ENCODE measurements at regions not wholly inside any gene's neighbourhood (a gene's known extent, or its start where the extent isn't known, plus 50 kb on each side); places are given as distances from the start of the nearest gene placed in this dataset.

DNA sequence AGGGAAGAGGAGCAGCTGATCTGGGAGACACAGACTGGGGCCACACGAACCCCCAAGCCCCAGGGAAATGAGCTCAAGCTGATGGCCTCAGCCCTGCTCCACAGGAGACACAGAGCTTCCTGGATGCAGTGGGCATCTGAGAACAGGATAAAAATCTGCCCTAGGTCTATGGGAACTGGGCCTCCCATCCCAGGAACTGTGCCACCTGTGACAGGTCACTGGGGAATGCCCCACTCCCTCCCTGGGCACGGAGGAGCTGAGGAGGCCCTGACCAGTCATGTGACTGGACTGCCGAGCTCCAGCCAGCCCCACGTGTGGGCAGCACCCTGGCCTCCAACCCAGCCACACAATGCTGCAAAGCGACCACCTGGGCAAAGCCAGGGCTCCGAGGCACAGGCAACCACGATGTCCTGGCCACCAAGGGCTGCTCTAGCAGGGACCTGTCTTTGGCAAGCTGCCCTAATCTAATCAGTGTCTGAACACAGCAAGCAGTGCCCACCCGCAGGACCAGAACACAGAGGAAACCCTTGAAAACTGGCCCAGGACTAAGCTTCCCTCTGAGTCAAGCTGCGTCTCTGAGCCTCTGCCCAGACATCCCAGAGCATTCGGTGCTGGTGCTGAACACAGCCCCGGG, 57.8 kb upstream of the ID2 start:
- Histone ChIP-seq H3K36me3 (replicated peaks in 1 of 2) (no peaks in the 10 kb centered on the region), H3K9me3 (replicated peaks in 1 of 3) (no peaks in the 10 kb centered on the region), H3K4me3 (no peak overlapping the region), H3K4me1 (replicated peaks in 1 of 2) (no peaks in the 10 kb centered on the region), H3K27ac (no peak overlapping the region), H3K27me3 (no peaks in the 10 kb centered on the region)
- 72 to 84% (median 77%) methylated on average over 5 to 11 of the region's 11 CpGs for WGBS, 4 donors
- DNase-seq, result no peak
- TF ChIP-seq POLR2A (IDR thresholded peaks at IDR 0.05), result no peak
- TF ChIP-seq CTCF (IDR thresholded peaks at IDR 0.05), result no peak
- intact Hi-C loops (cut with DNase I), result no loop called here

- Histone ChIP-seq H3K27me3 (no peaks in the 10 kb centered on the region), H3K4me1 (replicated peaks in 1 of 2) (no peaks in the 10 kb centered on the region), H3K36me3 (replicated peaks in 1 of 2) (no peaks in the 10 kb centered on the region), H3K4me3 (no peak overlapping the region), H3K27ac (no peak overlapping the region), H3K9me3 (replicated peaks in 1 of 3) (no peaks in the 10 kb centered on the region)
- 86 to 91% (median 90%) methylated on average over 8 to 14 of the region's 14 CpGs for WGBS, 4 donors
- intact Hi-C loops (cut with DNase I), result no loop called here
- no peak for TF ChIP-seq POLR2A (IDR thresholded peaks at IDR 0.05)
- TF ChIP-seq CTCF (IDR thresholded peaks at IDR 0.05), result no peak
- DNase-seq, result no peak
Measured at GRCh38 chr2:8624855-8625398, 56.9 kb upstream of the ID2 start.

GRCh38 chr2:8625399-8626300, 56.2 kb upstream of the ID2 start:
- 91 to 99% (median 93%) methylated on average over 11 to 24 of the region's 24 CpGs for WGBS, 4 donors
- Histone ChIP-seq H3K9me3 (replicated peaks in 1 of 3) (no peaks in the 10 kb centered on the region), H3K27me3 (no peaks in the 10 kb centered on the region), H3K4me3 (no peak overlapping the region), H3K36me3 (replicated peaks in 1 of 2) (no peaks in the 10 kb centered on the region), H3K27ac (no peak overlapping the region), H3K4me1 (replicated peaks in 1 of 2) (no peaks in the 10 kb centered on the region)
- intact Hi-C loops (cut with DNase I), result no loop called here
- no peak for TF ChIP-seq POLR2A (IDR thresholded peaks at IDR 0.05)
- TF ChIP-seq CTCF (IDR thresholded peaks at IDR 0.05), result no peak
- DNase-seq, result no peak

- no peaks in the 10 kb centered on the region for H3K36me3 ChIP-seq (replicated peaks in 1 of 2)
- 94 to 96% (median 95%) methylated on average over 8 of the region's 8 CpGs for WGBS, 4 donors
- intact Hi-C loops (cut with DNase I), result no loop called here
Measured at GRCh38 chr2:8626572-8626971, 55.3 kb upstream of the ID2 start.

More at GRCh38 chr2:8626572-8626971, 55.3 kb upstream of the ID2 start:
- Histone ChIP-seq H3K4me1 (replicated peaks in 1 of 2) (no peaks in the 10 kb centered on the region), H3K9me3 (replicated peaks in 1 of 3) (no peaks in the 10 kb centered on the region), H3K4me3 (no peak overlapping the region), H3K27me3 (no peaks in the 10 kb centered on the region), H3K27ac (no peak overlapping the region)
- TF ChIP-seq POLR2A (IDR thresholded peaks at IDR 0.05), result no peak
- TF ChIP-seq CTCF (IDR thresholded peaks at IDR 0.05), result no peak
- DNase-seq, result no peak

Measured in adrenal gland (tissue), 9 donors.